HG02981 (cell line): ENCODE measurements at regions not wholly inside any gene's neighbourhood (a gene's known extent, or its start where the extent isn't known, plus 50 kb on each side); places are given as distances from the start of the nearest gene placed in this dataset.

Experiments
- ATAC-seq: cut with Tn5 transposase; IDR thresholded peaks from one replicate; pipeline ENCODE4 v1.9.1; 2021; ENCODE audit warnings: mild to moderate bottlenecking, moderate library complexity; ENCODE audit not compliant: unreplicated experiment

DNA sequence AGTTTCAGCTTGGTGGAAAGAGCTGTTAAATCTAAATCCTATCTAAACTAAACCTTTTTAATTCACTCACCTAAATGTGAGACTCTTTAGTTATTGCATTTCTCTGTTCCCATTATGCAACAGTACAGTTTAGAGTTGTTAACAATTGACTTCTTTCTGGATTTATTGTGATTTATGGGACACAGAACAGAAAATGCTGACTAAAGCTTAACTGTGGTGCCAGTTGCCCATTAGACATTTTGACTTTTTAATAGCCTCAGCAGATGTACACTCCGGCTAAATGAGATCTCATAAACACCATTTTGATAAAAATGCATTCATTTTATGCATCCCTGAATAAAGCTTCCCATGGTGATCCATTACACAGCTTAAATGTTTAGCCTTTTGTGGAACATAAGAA lies 356.6 kb downstream of the CASP12 start:
- ATAC-seq = no peak

- no peak for ATAC-seq
Observed at GRCh38 chr11:104538313-104538712, 359.9 kb downstream of the CASP12 start.

DNA sequence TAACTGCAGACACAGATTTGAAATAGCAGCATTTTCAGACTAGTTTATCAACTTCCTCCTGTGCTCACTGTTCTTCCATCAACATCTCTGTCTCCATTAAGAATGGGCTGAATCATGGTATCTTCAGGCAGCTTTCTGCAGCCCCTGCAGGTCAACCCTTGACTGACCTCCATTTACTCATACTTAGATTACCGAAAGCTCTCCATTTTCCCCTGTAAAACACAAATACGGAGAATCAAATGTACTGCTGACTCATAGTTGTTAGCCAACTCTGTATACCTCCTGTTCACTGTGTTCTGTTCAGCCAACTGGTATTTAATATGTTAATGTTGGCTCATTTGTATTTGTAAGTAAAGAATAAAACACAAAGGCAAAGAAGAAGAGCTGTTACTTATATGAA lies 364.0 kb downstream of the CASP12 start:
- ATAC-seq = no peak

DNA sequence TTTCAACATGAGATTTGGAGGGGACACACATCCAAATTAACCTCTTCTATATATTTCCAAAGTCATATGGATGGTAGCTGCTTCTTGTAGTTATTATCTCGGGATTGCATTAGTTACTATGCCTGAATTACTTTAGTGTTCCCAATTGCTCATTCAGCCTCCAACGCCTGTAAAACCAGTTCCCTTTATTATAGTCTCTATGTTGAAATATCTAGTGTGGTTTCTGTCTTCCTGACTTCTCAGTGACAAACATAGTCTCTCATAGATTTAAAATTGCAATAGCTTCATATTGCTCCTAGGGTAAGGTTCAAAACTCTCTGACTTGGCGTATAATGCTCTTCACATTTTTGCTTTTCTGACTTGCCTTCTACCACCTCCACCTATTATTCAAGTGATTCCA lies 366.4 kb downstream of the CASP12 start:
- ATAC-seq = no peak

- ATAC-seq = no peak
Observed at GRCh38 chr11:104531075-104531474, 367.1 kb upstream of the PDGFD start.

- no peak for ATAC-seq
Observed at GRCh38 chr11:104529906-104530305, 366.0 kb upstream of the PDGFD start.

DNA sequence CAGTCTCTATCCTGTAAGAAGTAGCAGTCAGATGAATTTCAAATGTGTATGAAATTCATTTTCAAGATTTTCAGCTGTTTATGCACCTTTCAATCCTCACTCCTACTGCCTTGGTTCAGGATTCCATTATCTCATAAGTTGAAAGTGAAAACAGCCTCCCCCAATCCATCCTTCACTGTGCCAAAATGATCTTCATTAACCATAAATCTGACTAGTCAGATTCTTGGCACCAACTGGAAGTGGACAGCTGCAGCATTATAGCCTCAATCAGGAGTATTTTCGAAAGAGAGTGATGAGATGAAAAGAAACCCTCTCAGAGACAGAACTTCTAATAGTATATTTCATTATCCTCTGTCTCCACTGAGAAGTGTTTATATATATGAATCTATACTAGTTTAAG lies 365.3 kb upstream of the PDGFD start:
- ATAC-seq = no peak

DNA sequence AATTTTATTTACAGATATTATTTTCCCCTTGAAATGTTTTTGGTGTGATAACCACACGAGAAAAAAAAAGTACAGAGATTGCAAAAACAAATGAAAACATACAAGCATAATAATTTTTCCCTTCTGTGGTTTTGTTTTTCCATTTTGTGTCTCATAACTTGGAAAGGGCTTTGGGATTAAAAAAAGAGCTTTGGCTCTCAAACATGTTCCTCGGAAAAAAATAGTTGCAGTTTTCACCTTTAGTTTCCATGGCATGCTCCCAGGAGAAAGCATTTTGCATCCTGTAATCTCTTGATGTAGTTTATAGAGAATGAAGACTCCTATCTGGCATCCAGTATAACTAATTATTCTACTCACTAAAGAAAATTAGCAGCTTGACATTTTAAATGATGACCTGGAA lies 362.1 kb upstream of the PDGFD start:
- ATAC-seq = no peak

GRCh38 chr11:104525416-104525815 lies 361.5 kb upstream of the PDGFD start:
- no peak for ATAC-seq

DNA sequence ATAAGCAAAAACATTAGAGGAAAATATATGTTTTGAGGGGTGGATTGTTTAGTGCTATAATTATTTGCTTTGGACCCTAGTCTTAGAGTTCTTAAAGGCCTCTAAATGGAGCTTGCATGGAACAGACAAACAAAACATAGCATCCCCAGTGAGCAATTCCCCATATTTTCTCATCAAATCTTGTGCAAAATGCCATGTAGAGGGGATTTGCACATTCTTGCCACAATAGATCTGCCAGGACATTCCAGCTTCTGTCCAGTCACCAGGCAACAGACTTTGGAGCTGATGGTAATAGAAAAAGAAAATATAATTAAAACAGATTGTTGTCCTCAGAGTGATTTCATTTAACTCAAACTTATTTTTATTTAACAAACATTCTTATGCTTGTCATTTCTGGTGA lies 360.3 kb upstream of the PDGFD start:
- ATAC-seq = no peak

- ATAC-seq = no peak
Observed at GRCh38 chr11:104523611-104524010, 359.7 kb upstream of the PDGFD start.

DNA sequence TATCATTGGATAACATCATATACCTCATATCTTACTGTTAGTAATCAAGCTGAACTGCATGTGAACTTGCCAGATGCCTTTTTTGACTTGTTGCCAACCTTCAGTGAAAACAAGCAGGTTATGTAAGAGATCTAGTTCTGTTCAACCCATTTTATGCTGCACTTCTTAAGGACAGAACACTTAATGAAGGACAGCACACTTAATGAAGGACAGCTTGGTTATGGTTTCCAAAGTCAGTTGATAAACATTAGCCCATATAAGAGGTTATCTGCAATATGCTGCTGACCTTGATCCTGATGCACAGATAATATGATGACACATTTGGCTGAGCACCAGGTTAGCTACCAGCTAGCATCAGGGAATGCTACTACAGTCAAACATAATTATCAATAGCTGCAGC lies 358.7 kb upstream of the PDGFD start:
- no peak for ATAC-seq

- no peak for ATAC-seq
Observed at GRCh38 chr11:104522123-104522522, 358.2 kb upstream of the PDGFD start.

DNA sequence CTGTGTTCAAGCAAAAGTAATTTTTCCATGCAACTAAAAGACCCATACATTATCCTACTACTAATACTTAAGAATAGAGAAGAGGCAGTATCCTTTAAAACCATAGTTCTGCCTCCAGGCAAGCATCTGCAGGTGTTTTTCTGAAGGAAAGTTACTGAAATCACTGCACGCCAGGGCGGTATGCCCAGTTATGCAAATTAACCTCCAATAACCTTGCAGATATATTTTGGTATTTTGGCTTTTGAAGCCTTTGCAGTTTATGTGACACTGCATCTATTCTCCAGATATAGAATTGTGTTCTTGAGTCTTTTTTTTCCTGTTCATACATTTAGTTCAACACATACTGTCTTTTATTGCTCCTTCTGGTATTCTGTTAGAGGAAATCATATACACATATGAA lies 346.2 kb upstream of the PDGFD start:
- no peak for ATAC-seq

DNA sequence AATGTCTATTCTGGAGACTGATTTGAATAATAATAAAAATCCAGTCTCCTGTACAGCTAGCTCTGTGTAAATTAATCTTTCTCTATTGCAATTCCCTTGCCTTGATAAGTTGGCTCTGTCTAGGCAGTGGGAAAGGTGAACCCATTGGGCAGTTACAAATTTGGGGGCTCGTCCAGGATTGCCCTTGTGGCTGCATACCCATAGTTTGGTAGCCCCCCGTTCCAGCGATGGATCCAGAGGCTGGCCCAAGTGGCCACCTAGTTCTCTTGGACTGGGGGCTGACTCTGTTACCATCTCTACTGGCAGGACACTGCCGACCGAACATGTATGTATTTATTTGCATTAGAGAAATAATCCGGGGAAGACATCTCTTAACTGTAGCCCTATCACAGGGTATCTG lies 326.2 kb upstream of the PDGFD start:
- ATAC-seq = no peak

DNA sequence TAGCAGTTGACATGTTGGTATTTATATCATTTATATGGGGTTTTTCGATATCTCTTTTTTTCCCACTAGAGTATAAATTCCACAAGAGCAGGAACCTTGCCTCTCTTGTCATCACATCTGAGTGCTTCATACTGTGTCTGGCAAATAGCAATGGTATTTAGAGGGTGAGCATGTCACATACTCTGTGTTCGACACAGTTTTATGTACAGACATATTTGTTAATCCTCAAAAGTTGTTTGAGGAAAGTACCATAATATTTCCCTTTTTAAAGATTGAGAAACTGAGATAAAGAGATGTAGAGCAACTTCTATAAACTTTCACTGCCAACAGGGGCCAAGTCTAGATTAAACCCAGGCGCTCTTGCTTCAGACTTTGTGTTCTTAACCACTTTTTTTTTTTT lies 324.6 kb upstream of the PDGFD start:
- ATAC-seq = no peak

- ATAC-seq = no peak
Observed at GRCh38 chr11:104487046-104487806, 323.3 kb upstream of the PDGFD start.

- ATAC-seq = no peak
Observed at GRCh38 chr11:104484804-104485554, 321.0 kb upstream of the PDGFD start.

DNA sequence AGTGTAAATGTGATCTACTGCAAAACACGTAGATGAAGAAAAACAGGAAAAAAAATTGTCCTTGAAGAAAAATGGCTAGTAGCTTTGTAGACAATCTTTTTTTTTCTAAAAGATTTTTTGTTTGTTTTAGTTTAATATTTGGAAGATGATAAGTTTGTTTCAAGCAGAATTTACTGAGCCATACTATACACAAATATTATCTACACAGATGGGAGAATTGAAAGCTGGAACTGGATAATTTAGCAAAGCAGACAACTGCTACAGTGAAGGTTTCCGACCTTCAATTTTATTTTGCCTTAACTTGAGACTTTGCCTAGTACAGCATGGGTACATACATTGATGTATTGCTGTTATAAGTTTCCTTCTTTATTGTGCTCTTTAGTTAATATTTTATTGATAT lies 313.0 kb upstream of the PDGFD start:
- ATAC-seq = no peak

DNA sequence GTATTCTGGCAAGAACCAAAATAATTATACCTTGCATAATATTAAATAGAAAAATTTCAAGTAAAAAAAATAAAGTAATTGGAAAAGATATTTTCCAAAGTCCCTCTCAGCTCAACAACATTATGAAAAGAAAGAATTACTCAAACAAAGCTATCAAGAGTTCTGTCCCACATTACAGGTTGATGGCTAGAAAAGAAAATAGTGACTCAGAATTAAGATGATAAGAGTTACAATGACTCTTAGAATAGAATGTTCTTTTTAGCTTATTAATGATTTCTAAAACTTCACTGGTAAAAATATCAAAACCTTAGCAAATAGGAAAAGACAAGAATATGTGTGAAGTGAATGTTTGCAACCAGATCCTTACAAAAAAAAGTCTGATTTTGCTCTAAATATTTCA lies 312.5 kb upstream of the PDGFD start:
- ATAC-seq = no peak

DNA sequence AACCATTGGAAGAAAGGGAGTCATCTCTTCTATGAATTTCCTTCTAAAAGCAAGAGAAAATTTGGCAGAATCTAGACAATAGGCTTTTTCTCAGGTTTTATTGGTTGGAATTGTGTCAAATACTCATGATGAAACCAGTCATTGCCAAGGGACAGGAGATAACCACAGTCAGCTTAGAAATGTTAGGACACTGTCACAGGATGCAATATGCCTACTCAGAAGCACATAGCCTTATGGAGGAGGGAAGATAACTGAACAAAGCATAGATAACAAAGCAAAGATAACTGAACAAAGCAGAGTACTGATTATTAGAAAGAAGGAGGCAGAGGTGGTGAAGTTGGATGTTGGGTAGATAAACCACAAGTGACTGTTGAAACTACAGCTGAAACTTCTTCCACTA lies 303.5 kb upstream of the PDGFD start:
- no peak for ATAC-seq

GRCh38 chr11:104465321-104465720 lies 301.4 kb upstream of the PDGFD start:
- no peak for ATAC-seq

DNA sequence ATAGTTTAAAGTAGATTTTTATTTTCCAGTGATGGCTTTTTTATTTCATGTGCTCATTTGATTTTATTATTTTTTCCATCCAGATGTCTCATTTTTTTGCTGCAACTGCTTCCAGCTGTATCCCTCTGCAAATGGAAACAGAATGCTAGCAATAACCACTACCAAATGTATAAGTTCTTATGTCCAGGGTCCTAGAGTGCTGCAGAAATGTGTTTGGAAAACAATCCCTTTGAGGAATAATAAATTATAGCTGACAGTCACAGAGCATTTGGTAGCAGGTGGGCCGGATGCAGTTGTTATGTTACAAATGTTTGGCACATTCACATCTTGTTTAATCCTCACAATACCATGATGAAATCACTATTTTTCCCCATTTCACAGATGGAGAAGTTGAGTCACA lies 300.7 kb upstream of the PDGFD start:
- ATAC-seq = no peak
